NOMO-1 treated with dmso at 0.1 percent for 144 hours (cell line): ENCODE measurements at regions not wholly inside any gene's neighbourhood (a gene's known extent, or its start where the extent isn't known, plus 50 kb on each side); places are given as distances from the start of the nearest gene placed in this dataset.
"Not testable (repeated sequence)": the region's sequence is repeated elsewhere in the genome, so short reads cannot be mapped to it uniquely, and the experiment has no call there.

Experiments
- DNase-seq: peaks from one replicate; lab custom pipeline; 2025; ENCODE audit not compliant: unreplicated experiment; lab: John Stamatoyannopoulos, UW

GRCh38 chr10:133021116-133021962 lies 66.4 kb upstream of the ADGRA1 start:
- no peak for DNase-seq

DNA sequence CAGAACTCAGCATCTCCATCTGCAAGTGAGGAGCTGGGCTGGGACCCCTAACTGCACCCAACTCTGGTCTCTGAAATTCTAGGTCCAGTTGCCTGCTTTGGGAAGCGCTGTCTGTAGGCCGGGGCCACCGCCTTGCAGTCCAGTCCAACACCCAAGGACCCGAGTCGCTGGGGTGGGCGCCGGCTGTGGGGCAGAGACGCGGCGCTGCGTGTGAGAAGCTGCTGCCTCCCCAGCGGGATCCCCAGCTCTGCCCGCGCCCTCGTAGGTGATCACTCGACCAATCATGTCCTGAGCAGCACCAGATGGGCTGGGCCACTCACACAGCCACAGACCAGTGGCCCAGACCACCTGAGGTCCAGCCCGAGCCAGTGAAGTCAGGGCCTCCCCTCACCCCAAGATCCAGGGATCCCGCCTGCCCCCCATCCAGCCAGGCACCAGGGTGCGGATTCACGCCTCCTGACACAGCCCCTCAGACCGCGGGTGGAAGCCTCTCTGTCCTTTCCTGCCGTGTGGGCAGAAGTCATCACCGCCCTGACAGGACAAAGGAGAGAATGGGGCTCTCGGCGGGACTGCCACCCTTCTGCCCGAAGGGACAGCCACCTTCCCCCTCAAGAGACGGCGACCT lies 67.4 kb upstream of the ADGRA1 start:
- no peak for DNase-seq

- no peak for DNase-seq
Measured at GRCh38 chr10:133019651-133020050, 68.1 kb upstream of the ADGRA1 start.

- no peak for DNase-seq
Measured at GRCh38 chr10:133019191-133019590, 68.5 kb upstream of the ADGRA1 start.

- no peak for DNase-seq
Measured at GRCh38 chr10:133018491-133018890, 69.2 kb upstream of the ADGRA1 start.

GRCh38 chr10:133017203-133017601 lies 70.5 kb upstream of the ADGRA1 start:
- no peak for DNase-seq

DNA sequence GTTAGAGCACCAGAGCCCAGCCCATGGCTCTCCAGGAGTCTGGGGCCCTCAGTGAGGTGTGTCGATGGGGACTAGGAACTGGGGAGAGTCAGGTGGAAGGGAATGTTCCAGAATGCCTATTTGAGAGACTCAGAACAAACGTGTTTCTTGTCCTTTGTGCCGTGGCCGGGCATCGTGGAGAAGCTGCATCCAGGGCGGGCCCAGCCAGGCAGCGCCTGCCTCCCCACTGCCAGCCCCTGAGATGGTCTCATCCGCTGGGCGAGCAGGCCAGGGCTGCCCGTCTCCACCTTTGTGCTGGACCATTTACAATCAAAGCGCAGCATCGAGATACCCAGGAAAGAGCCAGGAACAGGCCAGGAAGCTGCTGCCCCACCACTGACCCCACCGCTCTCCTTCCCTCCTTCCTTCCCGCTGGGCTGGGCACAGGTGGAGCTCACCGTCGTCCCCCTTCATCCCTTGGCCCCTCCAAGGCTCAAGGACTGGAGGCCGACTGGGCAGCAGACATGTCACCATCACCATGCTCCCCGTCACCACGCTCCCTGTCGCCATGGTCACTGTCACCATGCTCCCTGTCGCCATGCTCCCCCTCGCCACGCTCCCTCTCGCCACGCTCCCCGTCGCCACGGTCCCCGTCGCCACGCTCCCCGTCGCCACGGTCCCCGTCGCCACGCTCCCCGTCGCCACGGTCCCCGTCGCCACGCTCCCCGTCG lies 71.1 kb upstream of the ADGRA1 start:
- no peak for DNase-seq

- no peak for DNase-seq
Measured at GRCh38 chr10:133015816-133016462, 71.8 kb upstream of the ADGRA1 start.

DNA sequence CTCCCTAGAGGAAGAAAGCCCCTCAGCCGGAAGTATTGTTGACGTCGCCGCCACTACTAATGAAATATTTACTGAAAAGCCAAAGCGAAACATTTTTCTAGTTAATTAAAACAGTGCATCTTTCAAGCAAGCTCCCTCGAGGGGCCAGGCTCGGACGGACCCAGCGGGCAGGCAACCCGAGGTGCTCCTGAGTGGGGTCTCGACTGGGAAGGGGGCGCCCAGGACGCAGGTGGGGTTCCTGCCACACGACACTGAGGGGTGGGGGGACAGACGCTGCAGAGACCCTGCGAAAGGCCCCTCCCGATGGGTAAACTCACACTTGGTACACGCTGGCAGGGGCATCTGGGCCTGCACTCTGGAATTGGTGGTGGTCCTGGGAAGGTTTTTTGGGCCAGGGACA lies 72.4 kb upstream of the ADGRA1 start:
- DNase-seq = no peak

GRCh38 chr10:133014416-133015210 lies 72.2 kb upstream of the CFAP46 start:
- DNase-seq = no peak

DNA sequence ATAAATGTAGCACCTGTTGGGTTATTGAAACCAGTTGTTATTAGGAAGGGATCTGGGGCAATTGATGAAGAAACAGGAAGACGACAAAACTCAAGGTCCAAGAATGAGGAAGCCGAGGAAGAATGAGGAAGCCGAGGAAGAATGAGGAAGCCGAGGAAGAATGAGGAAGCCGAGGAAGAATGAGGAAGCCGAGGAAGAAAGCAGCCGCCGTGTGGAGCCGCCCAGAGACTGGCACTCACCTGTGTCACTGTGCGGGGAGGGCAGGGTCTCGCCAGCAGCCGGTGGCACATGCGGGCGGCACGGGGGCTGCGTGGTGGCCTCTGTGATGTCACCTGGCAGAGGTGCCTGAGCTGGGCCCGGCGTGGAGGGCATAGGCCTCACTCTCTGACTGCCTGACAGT lies 71.1 kb upstream of the CFAP46 start:
- peak; percentile 47 for DNase-seq

DNA sequence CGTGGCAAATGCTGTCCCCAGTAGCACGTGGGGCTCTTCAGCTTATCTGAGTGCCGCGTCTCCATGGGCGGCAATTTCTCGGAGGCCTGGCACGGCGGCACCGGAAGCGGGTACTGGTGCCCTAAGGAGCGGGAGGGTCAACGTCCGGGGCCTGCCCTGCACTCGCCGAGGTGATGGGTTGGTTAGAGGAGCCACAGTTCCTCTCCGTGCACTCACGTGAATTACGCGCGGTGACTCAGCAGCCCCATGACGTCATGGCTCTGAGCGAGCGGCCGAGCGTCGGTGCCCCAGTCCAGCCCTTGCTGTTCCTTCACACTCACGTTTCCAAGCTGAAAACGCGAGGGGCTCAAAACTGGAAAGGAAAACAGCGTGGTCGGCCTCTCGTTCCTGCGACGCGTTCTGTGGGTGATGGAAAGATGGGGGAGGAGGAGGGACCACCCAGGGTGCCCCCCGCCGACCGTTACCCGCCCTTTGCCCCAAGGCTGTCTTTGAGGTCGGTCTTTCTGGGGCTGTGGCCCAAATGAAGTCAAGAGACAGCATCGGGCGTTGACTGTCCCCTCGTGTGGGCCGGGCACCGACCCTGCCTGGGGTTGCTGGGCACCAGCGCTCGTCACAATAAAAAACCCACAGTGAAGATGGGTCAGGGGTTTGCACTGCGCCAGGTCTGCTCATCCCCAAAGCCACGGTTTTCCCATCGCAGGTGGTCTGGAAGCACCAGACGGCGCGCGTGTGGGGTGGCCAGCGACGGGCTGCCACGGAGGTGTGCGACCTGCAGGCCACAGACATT lies 70.4 kb upstream of the CFAP46 start:
- peak; percentile 21 for DNase-seq

DNA sequence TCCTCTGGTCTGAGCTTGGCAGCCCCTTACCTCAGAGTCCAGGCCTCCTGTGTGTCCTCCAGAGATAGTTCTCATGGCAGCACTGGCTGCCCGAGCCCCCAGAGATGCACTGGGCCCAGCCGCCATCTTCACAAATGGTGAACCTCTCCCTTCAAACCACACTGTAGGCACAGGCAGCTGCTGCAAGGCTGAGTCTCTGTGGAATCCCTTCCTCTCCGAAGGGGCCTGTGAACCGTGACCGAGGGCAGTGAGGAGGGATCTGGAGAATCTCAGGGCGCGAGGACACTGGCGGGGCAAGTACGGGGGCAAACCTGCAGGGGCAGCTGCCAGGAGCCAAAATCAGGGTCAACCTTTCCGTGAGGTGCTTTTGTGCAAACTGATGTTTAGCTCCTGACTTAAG lies 69.5 kb upstream of the CFAP46 start:
- DNase-seq = no peak

GRCh38 chr10:133011393-133011792 lies 69.0 kb upstream of the CFAP46 start:
- not testable (repeated sequence) for DNase-seq

- not testable (repeated sequence) for DNase-seq
Measured at GRCh38 chr10:133010843-133011179, 68.4 kb upstream of the CFAP46 start.

GRCh38 chr10:133010095-133010842 lies 67.9 kb upstream of the CFAP46 start:
- no peak for DNase-seq

DNA sequence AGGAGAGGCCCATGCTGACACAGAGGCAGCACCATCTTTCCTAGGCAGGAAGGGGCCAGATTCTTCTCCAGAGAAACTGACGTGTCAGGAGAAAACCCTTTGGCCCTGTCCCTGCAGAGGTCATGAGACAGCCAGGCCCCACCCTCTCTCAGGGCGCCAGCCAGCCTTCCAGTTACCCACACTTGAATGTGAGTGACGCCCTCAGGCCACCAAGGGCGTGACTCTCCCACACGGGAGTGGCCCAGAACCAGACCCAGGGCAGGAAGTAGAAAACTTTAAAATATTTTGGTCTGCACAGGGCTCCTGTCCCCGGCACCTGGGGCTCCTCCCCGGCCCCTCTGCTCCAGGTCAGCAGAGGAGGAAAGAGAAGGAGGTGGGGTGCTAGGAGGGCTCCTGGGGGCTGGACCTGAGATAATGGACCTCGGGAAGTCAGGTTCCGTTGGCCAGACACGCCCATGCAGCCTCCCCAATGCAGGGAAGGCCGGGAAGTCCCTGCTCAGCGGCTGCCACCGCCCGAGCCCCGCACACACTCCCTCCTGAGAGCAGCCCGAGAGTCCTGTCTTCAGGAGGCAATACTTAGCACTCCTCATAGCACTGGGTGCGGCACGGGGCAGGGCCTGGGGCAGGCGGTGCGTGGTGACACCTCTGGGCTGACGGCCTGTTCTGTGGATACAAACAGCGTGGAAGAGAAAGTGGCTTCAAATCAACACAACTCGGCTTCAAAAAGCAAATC lies 67.0 kb upstream of the CFAP46 start:
- DNase-seq = peak; percentile 34

DNA sequence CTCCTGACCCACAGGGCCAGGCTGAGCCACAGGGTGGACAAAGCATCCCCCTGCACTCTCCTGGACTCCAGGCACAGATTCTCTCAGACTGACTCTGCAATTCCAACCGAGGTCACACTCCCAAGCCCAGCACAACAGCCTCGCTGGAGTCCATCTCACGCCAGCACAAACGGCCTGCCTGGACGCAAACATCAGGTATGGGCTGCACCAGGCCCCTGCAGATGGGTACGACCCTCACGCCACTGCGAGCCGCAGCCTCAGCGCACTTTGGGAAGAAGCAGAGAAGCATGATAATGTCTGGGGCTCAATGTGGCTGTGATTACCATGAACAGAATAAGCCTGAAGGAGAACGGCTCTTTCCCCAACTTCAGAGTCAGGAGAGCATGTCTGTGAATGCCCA lies 66.4 kb upstream of the CFAP46 start:
- no peak for DNase-seq

GRCh38 chr10:133008196-133008595 lies 65.8 kb upstream of the CFAP46 start:
- DNase-seq = no peak
